Neuron (in vitro differentiated cells): ENCODE measurements at regions not wholly inside any gene's neighbourhood (a gene's known extent, or its start where the extent isn't known, plus 50 kb on each side); places are given as distances from the start of the nearest gene placed in this dataset.
"Not testable (repeated sequence)": the region's sequence is repeated elsewhere in the genome, so short reads cannot be mapped to it uniquely, and the experiment has no call there.

Source experiments
- H2AFZ ChIP-seq: one replicate; pipeline ENCODE4 v1.6.1; 2013; ENCODE audit warnings: low read depth, mild to moderate bottlenecking, inconsistent platforms, low read length, moderate library complexity
- H3K27me3 ChIP-seq: one replicate; pipeline ENCODE4 v1.6.1; 2013; ENCODE audit warnings: low read length; ENCODE audit not compliant: insufficient read depth
- H3K36me3 ChIP-seq: one replicate; pipeline ENCODE4 v1.6.1; 2013; ENCODE audit warnings: low read length; ENCODE audit not compliant: insufficient read depth
- H3K4me1 ChIP-seq: one replicate; pipeline ENCODE4 v1.6.1; 2013; ENCODE audit warnings: low read length; ENCODE audit not compliant: insufficient read depth
- H3K4me3 ChIP-seq: 2 replicates; pipeline ENCODE4 v1.5.1; 2013; ENCODE audit warnings: mild to moderate bottlenecking, low read length, moderate library complexity
- H3K9me3 ChIP-seq: one replicate; pipeline ENCODE4 v1.6.1; 2013; ENCODE audit warnings: low read length

DNA sequence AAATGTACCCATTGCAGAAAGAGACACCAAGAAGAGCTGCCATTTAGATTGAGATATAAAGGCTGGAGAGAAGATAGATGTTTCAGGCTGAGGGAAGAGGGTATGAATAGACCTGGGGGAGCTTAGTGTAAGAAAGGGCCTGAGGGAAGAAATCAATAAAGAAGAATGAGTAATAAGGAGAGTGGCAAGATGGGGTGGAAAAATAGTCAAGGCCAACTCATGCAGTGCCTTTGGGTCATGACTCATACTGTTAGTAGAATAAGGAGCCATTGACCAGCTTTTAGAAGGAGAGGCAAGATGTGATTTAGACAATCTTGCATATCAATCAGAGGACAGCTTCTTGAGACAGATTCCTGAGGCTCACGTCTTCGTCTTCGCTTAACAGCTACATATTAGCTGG lies 287.5 kb downstream of the DUSP6 start:
- Histone ChIP-seq H2AFZ (no peak overlapping the region), H3K36me3 (no peaks in the 10 kb centered on the region), H3K27me3 (no peaks in the 10 kb centered on the region), H3K9me3 (no peaks in the 10 kb centered on the region), H3K4me3 (no peak overlapping the region), H3K4me1 (peaks cover 11% of the 10 kb centered on the region)

GRCh38 chr12:89064151-89064550 lies 288.1 kb downstream of the DUSP6 start:
- no peaks in the 10 kb centered on the region for H3K27me3 ChIP-seq
- H2AFZ ChIP-seq, result no peak overlapping the region
- peaks cover 16% of the 10 kb centered on the region for H3K4me1 ChIP-seq
- no peaks in the 10 kb centered on the region for H3K36me3 ChIP-seq
- H3K4me3 ChIP-seq, result no peak overlapping the region
- H3K9me3 ChIP-seq, result no peaks in the 10 kb centered on the region

GRCh38 chr12:89062996-89063395 lies 289.3 kb downstream of the DUSP6 start:
- Histone ChIP-seq H3K36me3 (no peaks in the 10 kb centered on the region), H3K9me3 (no peaks in the 10 kb centered on the region)

DNA sequence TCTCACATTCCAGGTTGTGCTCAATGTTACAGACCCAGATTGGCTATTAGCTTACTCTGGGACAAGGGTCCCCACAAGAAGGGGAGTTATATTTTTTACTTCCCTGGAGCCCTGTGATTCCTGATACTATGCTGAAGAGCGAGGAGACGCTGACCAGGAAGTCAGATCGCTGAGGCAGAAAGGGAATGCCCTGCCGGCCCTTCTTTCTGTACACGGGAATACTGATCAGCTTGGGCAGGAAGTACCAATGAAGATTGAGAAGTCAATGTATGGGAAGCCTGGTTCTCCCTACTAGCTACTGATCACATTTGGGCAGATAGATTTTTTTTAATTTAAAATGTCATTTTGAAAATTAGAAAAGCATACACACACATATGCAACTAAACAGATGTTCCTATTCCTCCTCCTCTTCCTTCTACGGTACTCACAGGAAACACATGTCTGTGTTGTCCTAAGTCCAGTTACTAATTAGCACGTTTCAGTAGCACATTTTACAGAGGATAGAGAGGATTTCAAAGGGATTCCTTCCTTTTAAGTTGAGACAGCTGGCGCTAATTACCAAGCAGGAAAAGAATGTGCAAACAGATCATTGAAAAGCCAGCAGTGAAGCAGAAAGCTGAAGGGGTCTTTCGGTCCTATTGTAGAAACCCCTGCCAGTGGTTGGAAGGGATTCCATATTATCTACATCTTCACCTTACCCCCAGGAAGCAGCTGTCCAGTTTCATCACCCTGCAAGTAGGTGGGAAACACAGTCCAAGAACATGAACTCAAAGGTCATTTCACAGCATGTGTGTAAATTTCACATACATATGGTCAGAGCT lies 292.4 kb downstream of the DUSP6 start:
- H3K9me3 ChIP-seq, result no peaks in the 10 kb centered on the region
- peak overlapping the region; percentile 29 for H3K4me3 ChIP-seq
- peak overlapping the region; percentile 80 for H2AFZ ChIP-seq
- H3K27me3 ChIP-seq, result no peaks in the 10 kb centered on the region
- peaks cover 17% of the 10 kb centered on the region for H3K4me1 ChIP-seq
- H3K36me3 ChIP-seq, result no peaks in the 10 kb centered on the region

More at GRCh38 chr12:89062996-89063395, 289.3 kb downstream of the DUSP6 start:
- H3K4me3 ChIP-seq, result no peak overlapping the region
- no peaks in the 10 kb centered on the region for H3K27me3 ChIP-seq
- H3K4me1 ChIP-seq, result peaks cover 16% of the 10 kb centered on the region
- H2AFZ ChIP-seq, result no peak overlapping the region

DNA sequence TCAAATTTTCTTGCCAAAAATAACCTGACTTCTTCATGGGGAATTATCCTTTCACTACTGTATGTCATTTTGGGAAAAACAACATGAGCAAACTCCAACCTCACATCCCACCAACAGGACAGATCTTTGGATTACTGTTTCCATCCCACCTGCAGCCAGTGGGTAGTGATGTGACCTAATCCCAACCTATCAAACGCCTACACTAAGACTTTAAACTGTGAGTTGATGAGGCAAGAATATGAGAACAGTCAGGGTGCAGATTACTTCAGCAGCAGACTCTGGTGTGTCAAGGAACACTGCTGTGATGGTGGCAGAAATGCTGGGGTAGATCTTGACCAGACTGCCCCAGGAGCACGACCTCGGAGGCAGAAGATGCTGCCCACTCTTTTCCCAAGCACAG lies 293.2 kb downstream of the DUSP6 start:
- Histone ChIP-seq H2AFZ (no peak overlapping the region), H3K36me3 (no peaks in the 10 kb centered on the region), H3K4me3 (no peak overlapping the region), H3K27me3 (no peaks in the 10 kb centered on the region), H3K4me1 (peaks cover 19% of the 10 kb centered on the region), H3K9me3 (no peaks in the 10 kb centered on the region)

GRCh38 chr12:89058402-89058801 lies 293.9 kb downstream of the DUSP6 start:
- H2AFZ ChIP-seq, result no peak overlapping the region
- no peak overlapping the region for H3K4me3 ChIP-seq
- H3K27me3 ChIP-seq, result no peaks in the 10 kb centered on the region

DNA sequence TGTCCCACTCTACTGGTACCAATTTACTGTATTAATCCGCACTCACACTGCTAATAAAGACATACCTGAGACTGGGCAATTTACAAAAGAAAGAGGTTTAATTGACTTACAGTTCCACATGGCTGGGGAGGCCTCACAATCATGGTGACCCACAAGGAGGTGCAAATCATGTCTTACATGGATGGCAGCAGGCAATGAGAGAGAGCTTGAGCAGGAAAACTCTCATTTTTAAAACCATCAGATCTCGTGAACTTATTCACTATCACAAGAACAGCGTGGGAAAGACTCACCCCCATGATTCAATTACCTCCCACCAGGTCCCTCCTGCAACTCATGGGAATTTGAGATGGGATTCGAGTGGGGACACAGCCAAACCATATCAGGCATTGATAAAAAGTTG lies 298.5 kb downstream of the DUSP6 start:
- H3K9me3 ChIP-seq, H3K4me1 ChIP-seq, H2AFZ ChIP-seq, H3K4me3 ChIP-seq, H3K36me3 ChIP-seq, H3K27me3 ChIP-seq: not testable (repeated sequence)

More at GRCh38 chr12:89058402-89058801, 293.9 kb downstream of the DUSP6 start:
- Histone ChIP-seq H3K36me3 (no peaks in the 10 kb centered on the region), H3K9me3 (no peaks in the 10 kb centered on the region), H3K4me1 (peaks cover 19% of the 10 kb centered on the region)

DNA sequence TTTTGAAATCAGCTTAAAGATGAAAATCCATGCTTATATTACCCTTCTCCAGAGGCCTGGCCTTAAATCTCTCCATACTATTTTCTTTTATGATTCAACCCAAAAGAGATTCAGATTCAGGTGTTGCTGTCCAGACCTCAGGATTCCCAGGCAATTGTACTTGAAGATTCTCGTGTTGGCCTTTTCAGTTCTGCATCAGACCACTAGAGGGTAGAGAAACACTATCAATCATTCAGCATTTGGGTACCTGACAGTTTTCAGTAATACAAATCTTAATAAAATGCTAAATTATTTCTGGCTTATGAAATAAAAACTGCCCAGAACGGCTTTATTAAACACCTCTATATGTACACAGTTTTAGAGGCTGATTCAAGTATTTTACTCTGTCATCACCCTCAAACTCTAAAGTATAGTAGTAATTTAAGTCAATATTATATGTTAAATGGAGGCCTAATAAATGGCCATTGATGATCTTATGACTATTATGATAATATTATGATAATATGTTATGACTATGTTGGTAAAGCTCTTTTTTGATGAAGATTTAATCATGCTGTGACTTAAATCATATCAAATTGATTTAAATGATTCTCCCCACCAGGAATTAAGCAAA lies 301.1 kb downstream of the DUSP6 start:
- H3K4me3 ChIP-seq, result no peak overlapping the region
- peaks cover 9% of the 10 kb centered on the region for H3K4me1 ChIP-seq
- H3K27me3 ChIP-seq, result no peaks in the 10 kb centered on the region

DNA sequence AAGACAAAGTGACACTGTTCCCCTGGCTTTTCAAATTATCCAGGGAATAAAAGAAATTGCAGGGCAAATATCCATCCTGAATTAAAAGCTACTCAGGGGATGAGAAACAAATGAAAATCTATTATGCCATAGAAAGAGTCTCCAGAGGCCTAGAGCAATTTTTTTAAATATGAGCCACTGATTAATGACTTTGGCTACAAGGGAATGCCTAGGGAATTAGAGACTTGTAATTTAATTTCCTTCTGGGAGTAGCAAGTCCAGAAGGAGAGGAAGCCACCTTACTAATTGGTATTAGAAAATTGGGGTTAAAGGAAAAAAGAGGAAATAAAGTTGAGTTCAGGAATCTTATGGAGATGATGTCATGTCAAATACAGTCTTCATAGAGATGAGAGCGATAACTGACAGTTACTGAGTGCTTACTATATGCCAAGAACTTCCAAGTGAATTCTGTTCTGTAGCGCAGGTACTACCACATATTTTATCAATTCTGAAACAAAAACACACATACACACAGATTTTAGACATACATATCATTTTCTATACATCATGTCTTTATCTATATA lies 304.4 kb downstream of the DUSP6 start:
- no peaks in the 10 kb centered on the region for H3K27me3 ChIP-seq
- H3K36me3 ChIP-seq, result no peaks in the 10 kb centered on the region
- no peak overlapping the region for H3K4me3 ChIP-seq
- no peaks in the 10 kb centered on the region for H3K9me3 ChIP-seq
- no peak overlapping the region for H2AFZ ChIP-seq
- H3K4me1 ChIP-seq, result peaks cover 3% of the 10 kb centered on the region

More for the DNA sequence above, 301.1 kb downstream of the DUSP6 start:
- Histone ChIP-seq H2AFZ (no peak overlapping the region), H3K9me3 (no peaks in the 10 kb centered on the region), H3K36me3 (no peaks in the 10 kb centered on the region)

GRCh38 chr12:89041078-89041477 lies 311.2 kb downstream of the DUSP6 start:
- Histone ChIP-seq H2AFZ (no peak overlapping the region), H3K9me3 (peaks cover 4% of the 10 kb centered on the region), H3K4me3 (no peak overlapping the region), H3K27me3 (no peaks in the 10 kb centered on the region), H3K36me3 (no peaks in the 10 kb centered on the region), H3K4me1 (no peaks in the 10 kb centered on the region)

DNA sequence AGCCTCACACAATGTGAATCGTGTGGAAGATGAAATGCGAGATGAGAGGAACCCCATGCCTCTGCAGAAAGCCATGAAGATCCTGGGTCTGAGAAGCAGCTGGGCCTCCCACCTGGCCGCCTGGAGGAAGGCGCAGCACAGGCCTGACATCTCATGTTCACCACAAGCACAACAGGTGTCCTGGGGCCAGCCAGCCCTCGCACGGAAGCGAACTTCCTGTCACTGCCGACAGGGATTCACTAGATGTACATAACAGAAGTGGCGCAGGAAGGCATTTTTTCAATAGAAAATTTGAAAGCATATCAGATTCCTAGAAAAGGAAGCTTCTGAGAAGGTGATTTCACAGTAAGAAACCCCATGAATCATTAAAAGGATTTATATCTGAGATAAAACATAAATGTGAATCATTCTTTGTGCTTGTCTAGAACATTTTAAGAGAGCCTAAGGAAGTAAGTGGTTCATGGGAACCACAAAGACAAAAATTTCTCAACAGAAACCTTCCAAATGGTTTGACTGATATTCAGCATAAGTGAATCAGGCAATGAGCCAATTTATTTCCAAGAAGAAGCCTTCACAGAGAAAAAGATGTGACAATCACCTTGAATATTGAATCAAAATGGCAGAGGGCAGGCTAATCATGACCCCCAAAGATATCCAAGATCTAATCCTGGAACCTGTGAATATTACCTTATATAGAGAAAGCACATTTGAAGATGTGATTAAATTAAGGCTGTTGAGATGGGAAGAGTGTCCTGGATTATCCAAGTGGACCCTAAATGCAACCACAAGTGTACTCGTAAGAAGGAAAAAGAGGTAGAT lies 311.9 kb downstream of the DUSP6 start:
- Histone ChIP-seq H3K4me1 (no peaks in the 10 kb centered on the region), H2AFZ (no peak overlapping the region), H3K4me3 (no peak overlapping the region), H3K27me3 (no peaks in the 10 kb centered on the region), H3K9me3 (peaks cover 4% of the 10 kb centered on the region), H3K36me3 (no peaks in the 10 kb centered on the region)

DNA sequence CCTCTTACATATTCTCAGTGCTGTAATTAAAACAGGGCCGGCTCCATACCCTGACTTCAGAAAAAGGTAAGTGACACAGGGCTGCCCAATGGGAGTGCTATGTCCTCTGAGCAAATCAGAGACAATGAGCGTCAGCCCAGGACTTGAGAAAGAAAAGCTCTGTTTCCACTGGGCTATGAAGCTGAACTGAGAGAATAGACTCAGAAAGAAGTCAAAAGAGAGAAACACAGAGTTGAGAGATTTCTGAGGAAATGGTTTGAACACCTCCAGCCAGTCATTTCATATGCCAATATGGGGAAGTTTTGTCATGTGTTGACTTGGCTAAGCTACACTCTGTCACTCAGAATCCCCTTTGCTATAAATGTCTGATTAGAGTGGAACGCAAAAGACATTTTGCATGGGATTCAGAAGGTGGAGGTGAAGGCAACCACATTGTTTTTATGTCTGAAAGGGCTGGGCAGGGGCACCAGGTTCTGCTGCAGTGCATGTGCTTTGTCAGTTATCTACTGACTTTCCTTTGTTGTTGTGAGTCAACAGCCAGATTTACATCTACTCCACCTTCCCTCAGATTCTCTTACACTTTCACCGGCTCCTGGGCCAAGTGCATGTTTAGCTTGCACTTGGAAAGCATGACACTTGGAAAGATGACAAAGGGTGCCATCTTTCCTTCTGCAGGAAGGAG lies 313.3 kb downstream of the DUSP6 start:
- no peaks in the 10 kb centered on the region for H3K27me3 ChIP-seq
- H3K36me3 ChIP-seq, result no peaks in the 10 kb centered on the region
- peaks cover 4% of the 10 kb centered on the region for H3K9me3 ChIP-seq
- no peaks in the 10 kb centered on the region for H3K4me1 ChIP-seq
- no peak overlapping the region for H2AFZ ChIP-seq
- no peak overlapping the region for H3K4me3 ChIP-seq
